Activated CD4-positive, CD25-positive, alpha-beta regulatory T cell treated with anti-CD3 and anti-CD28 coated beads, Interleukin-2, amount 50 U/mL, for 24 hours (primary cell): ENCODE measurements at regions not wholly inside any gene's neighbourhood (a gene's known extent, or its start where the extent isn't known, plus 50 kb on each side); places are given as distances from the start of the nearest gene placed in this dataset.
"Not testable (repeated sequence)": the region's sequence is repeated elsewhere in the genome, so short reads cannot be mapped to it uniquely, and the experiment has no call there.

Experiments
- ATAC-seq, 2 donors: fragments of 150-1000 bp; cut with Tn5 transposase; one replicate each; pipeline ENCODE4 v1.10.0; 2021; ENCODE audit warnings: mild to moderate bottlenecking in 1 of 2, moderate library complexity in 1 of 2

DNA sequence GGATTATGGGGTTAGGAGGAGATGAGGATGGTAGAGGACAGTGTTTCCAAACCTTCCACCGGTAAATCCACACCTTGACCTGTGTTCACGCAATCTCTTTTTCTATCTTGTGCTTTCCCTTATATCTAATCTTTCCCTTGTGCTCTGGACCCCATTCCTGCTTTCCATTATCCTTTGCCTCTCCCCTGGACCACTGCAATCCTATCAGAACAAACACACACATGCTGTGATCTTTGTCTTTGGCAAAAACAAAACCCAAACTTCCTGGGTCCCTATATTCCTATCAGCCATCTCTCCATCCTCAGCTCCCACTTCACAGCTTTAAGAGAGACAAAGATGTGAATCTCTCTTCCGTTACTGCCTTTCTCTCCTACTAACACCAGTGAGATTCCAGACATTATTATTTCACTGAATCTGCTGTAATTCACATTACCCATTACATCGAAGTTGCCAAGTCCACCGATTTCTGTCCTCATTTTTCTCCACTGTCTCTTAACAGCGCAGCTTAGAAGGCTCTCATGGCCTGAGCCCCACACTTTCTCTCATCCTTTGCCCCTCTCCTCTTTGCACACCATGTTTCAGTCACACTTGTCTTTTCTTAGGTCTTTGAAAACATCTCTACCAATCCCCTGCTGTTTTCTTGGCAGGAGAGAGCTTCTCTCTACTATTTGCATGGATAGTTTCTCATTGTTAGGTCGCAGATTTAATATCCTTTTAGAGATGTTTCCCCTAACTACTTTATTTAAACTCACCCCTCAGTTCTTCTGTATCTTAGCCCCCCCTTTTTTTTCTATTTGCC lies 230.0 kb upstream of the B3GALT2 start:
- ATAC-seq = no peak

GRCh38 chr1:193415256-193415655 lies 228.8 kb upstream of the B3GALT2 start:
- no peak for ATAC-seq

- ATAC-seq = no peak
Observed at GRCh38 chr1:193413376-193413775, 227.0 kb upstream of the B3GALT2 start.

DNA sequence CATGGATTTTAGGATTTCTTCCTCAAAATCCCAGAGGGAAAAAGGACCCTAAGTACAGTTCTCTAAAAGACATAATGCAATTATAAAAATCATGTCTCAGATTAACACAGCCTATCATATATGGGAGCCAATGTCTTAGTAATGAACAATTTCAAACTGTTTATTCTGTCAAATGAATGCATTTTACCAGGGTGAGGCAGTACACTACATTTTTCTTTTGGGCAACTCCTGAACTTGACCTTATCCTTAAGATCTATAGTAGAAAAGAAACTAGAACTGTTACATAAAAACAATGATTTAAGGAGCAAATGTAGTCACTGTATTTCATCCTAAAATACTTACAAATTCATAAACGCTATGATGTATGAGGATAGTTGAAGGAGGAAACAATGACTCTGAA lies 226.3 kb upstream of the B3GALT2 start:
- no peak for ATAC-seq

- ATAC-seq = peak; percentile 83 to 86
Observed at GRCh38 chr1:193411714-193412113, 225.3 kb upstream of the B3GALT2 start.

- no peak for ATAC-seq
Observed at GRCh38 chr1:193411215-193411614, 224.8 kb upstream of the B3GALT2 start.

DNA sequence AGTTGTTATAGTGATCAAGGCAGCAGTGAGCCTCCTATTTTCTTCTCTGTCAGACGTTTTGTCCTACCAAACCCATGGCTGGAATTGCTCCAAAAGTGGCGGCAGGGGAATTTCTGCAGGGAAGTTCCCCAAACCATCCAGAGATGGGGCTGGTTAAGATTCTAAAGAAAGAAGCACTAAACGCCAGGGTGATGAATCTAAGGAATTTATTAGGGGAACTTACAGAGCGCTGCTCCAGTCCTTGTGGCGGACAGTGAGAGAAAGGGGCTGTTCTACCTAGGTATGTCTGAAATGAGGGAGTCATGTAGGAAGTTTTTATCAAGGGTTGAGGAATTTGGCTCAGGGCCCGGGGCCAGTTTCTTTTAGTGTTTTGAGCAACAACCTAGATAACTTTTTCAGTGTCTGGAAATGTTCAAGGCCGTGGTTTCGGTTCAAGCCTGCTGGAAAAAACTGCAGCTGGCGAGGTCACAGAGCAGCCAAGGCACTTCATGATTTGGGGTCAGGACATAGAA lies 222.4 kb upstream of the B3GALT2 start:
- no peak for ATAC-seq

DNA sequence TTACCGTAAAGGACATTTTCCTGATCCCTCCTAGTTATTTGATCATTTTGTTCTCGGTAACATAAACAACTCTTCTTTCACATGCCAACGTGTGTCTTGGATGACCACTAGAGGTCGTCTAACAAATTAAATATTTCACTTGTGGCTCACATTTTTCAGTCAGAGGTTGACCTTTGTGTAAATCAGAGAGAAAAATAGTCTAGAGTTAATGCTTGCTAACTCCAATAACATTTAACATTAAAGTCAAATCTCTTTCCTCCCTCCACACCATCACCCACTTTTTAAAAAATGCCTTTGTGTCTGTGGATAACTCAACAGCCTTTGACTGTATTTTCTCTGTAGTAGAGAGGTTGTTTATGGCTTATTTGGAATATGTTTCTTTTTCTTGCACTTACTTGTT lies 220.5 kb upstream of the B3GALT2 start:
- ATAC-seq = no peak

GRCh38 chr1:193404236-193404635 lies 217.8 kb upstream of the B3GALT2 start:
- peak; percentile 65 to 69 for ATAC-seq

DNA sequence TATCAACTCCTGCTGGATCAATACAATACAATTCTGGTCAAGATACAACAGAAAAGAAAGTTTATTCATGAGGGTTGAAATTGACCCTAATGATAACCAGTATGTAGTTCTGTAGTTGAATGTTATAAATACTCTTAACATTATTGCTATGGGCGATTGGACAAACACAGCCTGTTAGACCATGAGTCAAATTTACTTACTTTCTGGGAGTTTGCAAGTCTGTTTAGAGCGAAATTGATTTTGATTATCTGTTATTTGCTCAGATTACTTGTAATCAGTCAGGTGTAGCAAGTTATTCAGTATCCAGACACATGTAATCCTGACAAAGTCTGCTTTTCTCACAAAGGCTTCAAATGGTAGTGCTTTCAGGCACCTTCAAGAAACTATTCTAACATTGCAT lies 216.6 kb upstream of the B3GALT2 start:
- ATAC-seq = no peak

DNA sequence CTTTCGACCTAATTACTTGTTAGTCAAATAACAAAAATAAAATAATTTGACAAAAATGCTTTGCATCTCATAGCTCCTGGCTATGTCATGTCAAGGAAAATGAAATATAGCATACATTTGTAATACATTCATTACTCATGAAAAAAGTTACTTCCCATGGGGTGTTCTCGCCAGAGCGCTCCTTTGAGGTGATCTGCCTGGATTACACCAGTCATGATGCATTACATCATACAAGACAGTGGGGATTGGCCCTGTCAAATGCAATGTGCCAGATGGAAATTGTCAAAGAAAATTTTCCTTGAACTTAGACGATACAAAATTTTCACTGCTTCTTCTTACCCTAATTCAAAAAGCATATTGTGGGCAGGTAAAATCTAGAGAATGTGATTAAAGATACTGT lies 215.6 kb upstream of the B3GALT2 start:
- no peak for ATAC-seq

DNA sequence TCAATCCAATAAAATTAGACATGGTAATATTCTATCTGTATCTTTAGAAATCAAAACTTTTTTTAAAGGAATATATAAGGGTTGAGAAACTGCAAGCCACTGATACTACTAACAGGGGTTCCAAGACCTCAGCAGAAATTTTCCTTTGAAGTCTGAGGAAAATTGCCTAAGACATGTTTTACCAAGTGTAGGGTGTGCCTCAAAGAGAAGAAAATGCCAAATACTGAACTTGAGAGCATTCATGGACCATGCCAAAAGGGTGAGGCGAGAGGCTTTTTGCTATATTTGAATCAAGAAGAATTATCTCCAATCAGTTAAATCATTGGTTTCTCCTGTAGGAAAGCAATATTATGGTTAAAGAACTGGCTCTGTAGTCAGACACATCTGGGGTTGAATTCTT lies 207.9 kb upstream of the B3GALT2 start:
- ATAC-seq = no peak

- ATAC-seq = no peak
Observed at GRCh38 chr1:193392686-193393085, 206.3 kb upstream of the B3GALT2 start.

GRCh38 chr1:193388683-193389082 lies 202.3 kb upstream of the B3GALT2 start:
- ATAC-seq = no peak

DNA sequence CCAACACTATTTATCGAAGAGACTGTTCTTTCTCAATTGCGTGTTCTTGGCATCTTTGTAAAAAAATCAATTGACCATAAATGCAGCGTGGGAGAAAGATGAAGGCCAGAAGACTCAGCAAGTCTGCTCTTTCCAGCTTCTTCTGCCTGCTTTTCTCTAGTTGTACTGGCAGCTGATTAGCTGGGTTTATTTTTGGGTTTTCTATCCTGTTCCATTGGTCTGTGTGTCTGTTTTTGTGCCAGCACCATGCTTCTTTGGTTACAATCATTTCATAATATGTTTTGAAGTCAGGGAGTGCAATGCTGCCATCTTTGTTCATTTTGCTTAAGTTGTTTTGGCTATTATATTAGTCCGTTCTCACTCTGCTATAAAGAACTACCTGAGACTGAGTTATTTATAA lies 201.8 kb upstream of the B3GALT2 start:
- no peak for ATAC-seq

DNA sequence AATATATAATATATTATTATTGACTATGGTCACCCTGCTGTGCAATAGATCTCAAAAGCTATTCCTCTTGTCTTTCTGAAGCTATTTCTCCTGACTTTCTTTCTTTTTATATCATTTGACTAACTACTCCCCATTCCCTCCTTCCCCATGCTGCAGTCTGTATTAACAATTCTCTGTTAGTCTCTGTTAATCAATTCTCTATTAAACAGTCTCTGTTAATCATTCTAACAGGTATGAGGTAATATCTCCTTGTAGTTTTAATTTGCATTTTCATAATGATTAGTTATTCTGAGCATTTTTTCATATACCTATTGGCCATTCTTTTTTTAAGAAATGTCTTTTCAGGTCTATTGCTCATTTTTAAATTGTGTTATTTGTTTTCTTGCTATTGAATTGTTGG lies 201.0 kb upstream of the B3GALT2 start:
- ATAC-seq = no peak

DNA sequence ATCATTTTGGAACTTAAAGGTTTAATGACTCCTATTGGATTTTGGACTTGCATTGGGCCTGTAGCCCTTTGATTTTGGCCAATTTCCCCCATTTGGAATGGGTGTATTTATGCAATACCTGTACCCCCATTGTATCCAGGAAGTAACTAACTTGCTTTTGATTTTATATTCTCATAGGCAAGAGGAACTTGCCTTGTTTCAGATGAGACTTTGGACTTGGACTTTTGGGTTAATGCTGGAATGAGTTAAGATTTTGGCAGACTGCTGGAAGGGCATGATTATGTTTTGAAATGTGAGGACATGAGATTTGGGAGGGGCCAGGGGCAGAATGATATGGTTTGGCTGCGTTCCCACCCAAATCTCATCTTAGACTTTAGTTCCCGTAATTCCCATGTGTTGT lies 192.0 kb upstream of the B3GALT2 start:
- ATAC-seq = not testable (repeated sequence)

DNA sequence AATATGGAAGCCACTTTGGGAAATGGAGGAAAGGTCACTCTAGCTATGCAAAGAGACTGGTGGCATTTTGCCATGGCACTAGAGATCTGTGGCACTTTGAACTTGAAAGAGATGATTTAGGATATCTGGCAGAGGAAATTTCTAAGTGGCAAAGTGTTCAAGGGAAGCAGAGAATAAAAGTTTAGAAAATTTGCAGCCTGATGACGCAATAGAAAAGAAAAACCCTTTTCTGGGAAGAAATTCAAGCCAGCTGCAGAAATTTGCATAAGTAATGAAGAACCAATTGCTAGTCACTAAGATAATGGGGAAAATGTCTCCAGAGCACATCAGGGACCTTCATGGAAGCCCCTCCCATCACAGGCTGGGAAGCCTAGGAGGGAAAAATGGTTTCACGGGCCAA lies 191.1 kb upstream of the B3GALT2 start:
- no peak for ATAC-seq

DNA sequence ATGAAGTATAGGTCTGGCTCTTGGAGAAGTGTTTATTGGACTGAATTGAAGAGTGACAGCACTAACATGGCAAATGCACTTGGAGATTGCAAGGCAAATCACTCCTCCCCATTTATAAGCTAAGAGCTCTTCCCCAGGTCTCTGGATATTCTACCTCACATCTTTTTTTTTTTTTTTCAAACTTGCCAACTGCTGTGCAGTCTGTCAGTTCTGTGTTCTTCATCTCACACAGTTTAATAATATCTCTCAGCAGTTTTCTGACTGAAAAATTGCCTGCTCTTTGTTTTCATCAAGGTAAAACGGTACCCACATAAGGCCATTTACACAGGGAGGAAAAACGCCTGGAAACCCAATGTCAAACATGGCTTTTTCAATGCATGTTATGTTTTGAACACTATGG lies 186.1 kb upstream of the B3GALT2 start:
- no peak for ATAC-seq

DNA sequence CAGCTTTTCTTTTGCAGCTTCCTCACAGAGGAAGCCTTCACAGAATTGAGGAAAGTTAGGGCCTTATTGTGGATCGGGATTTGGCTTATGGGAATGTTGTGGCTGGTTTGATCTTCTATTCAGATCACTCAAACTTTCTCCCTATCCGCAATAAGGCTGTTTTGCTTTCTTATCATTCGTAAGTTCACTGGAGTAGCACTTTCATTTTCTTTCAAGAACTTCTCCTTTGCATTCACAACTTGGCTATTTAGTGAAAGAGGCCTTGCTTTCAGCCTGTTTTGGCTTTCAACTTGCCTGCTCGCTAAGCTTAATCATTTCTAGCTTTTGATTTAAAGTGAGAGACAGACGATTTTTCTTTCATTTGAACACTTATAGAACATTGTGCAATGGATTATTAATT lies 181.9 kb upstream of the B3GALT2 start:
- ATAC-seq = peak; percentile 41 to 62

DNA sequence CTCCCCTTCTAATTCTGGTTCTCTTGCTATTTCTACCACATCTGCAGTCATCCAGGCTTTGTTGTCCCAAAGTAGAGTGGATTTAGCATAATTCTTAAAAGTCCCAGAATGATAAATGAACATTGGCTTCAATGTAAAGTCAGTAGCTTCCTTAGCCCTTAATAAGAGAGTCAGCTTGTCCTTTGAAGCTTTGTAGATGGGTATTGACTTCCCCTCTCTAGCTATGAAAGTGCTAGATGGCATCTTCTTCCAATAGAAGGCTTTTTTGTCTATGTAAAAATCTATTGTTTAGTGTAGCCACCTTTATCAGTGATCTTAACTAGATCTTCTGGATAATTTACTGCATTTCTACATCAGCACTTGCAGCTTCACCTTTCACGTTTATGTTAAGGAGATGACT lies 181.4 kb upstream of the B3GALT2 start:
- no peak for ATAC-seq

DNA sequence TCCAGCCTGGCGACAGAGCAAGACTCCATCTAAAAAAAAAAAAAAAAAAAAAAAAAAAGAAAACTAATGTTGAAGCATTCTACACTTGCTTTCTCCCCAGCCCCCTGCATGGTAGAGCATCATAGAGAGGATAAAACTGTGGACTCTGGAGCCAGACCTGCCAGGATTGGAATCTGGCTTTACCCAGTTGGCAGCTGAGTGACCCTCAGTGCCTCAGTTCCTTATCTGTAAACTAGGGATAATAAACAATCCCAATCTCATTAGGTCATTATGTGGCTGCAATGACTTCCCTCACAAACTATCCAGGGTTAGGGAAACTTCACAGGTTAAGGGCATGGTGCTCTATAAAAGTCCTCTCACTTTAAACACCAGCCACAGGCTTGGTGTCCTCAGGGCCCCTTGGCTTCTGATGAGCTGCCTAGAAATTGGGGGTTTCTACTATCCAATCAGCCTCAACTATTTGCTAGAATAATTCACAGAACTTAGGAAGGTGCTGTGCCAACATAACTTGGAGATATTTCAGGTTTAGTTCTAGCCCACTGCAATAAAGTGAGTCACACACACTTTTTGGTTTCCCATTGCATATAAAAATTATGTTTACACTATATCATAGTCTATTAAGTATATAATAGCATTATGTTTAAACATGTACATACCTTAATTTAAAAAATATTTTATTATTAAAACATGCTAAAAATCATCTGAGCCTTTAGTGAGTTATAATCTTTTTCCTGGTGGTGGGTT lies 180.5 kb upstream of the B3GALT2 start:
- no peak for ATAC-seq

GRCh38 chr1:193365966-193366365 lies 179.6 kb upstream of the B3GALT2 start:
- no peak for ATAC-seq

- ATAC-seq = no peak
Observed at GRCh38 chr1:193359631-193360030, 173.2 kb upstream of the B3GALT2 start.
